ENCODE measurements at regions not wholly inside any gene's neighbourhood (a gene's known extent, or its start where the extent isn't known, plus 50 kb on each side); places are given as distances from the start of the nearest gene placed in this dataset.

DNA sequence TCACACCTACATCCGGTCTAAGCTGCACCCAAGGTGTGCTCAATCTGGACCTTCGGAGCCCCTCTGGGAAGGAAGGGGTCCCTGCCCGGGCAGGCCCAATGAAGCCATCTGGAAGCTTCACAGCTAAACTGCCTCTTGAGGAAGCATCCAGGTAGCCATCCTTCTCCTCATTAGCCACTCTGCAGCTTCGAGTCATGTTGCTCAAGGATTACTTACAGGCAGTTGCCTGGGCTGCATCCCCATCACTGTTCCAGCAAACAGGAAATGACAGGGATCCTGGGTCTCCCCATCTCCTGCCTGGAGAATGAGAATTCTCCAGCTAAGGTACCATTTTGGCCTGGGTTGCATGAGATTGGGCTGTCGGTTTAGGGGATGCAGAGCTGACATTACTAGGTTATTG is 91.7 kb downstream of the ERMARD start:
- DNase-seq (ENCODE audit: low read depth), result no peak
- in situ Hi-C loops (cut with HindIII; ENCODE audit: low sequenced_read_pairs), result loop anchor here (25.0 kb wide), 1 partner anchor 294 kb away; no protein-coding TSS in a partner anchor
- no peak overlapping the region for H3K4me3 ChIP-seq (ENCODE audit: low read depth, low read length)
- TF ChIP-seq, protein P1, sequence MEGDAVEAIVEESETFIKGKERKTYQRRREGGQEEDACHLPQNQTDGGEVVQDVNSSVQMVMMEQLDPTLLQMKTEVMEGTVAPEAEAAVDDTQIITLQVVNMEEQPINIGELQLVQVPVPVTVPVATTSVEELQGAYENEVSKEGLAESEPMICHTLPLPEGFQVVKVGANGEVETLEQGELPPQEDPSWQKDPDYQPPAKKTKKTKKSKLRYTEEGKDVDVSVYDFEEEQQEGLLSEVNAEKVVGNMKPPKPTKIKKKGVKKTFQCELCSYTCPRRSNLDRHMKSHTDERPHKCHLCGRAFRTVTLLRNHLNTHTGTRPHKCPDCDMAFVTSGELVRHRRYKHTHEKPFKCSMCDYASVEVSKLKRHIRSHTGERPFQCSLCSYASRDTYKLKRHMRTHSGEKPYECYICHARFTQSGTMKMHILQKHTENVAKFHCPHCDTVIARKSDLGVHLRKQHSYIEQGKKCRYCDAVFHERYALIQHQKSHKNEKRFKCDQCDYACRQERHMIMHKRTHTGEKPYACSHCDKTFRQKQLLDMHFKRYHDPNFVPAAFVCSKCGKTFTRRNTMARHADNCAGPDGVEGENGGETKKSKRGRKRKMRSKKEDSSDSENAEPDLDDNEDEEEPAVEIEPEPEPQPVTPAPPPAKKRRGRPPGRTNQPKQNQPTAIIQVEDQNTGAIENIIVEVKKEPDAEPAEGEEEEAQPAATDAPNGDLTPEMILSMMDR (IDR thresholded peaks at IDR 0.05; ENCODE audit: low read depth, low read length, missing control alignments), result no peak

DNA sequence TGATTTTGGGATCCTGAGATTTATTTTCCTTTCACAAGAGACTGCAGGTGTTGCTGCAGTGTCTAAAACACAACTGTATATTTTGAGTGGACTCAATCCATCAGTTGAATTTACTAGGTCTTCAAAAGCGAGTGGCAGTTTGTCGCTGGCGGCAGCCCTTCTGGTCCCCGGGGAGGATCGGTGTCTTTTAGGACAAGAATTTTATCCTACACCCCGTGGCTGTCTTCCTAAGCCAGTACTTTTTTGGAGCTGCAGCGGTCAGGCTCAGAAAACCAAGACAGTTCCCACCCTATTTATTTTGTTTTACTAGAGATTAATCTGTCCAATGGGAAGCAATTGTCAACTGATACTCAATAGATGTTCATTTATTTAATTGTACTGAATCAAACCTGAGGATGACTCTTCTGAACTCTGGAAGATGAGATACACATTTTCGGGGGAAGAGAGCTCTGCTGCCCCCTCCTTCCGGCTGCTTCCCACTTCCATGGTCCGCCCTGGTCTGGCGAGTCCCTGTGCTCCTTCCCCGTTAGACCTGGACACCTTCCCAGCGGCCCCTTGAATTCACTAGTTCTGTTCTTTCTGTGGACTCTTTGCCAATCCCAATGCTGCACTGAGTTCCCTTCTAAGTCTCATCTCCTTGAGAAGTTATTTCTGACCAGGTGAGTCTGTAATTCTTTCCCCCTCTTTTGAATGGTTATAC is 90.6 kb downstream of the ERMARD start:
- in situ Hi-C loops (cut with HindIII; ENCODE audit: low sequenced_read_pairs), result loop anchor here (25.0 kb wide), 1 partner anchor 295 kb away; no protein-coding TSS in a partner anchor
- TF ChIP-seq, protein P1 (IDR thresholded peaks at IDR 0.05; ENCODE audit: low read depth, low read length, missing control alignments), result no peak
- no peak for DNase-seq (ENCODE audit: low read depth)
- H3K4me3 ChIP-seq (ENCODE audit: low read depth, low read length), result no peak overlapping the region

DNA sequence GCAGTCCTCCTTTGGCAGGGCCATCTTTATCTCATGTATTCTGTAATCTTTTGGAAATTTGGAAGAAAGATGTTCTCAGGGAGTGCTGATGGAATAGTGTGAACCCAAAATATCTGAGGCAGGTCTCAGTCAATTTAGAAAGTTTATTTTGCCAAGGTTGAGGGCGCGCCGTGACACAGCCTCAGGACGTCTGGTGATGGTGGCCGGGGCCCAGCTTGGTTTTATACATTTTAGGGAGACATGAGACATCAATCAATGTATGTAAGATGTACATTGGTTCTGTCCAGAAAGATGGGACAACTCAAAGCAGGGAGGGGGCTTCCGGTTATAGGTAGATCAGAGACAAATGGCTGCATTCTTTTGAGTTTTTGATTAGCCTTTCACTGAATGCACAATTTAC is 89.8 kb downstream of the ERMARD start:
- DNase-seq (ENCODE audit: low read depth), result no peak
- no peak overlapping the region for H3K4me3 ChIP-seq (ENCODE audit: low read depth, low read length)
- TF ChIP-seq, protein P1 (IDR thresholded peaks at IDR 0.05; ENCODE audit: low read depth, low read length, missing control alignments), result no peak
- in situ Hi-C loops (cut with HindIII; ENCODE audit: low sequenced_read_pairs), result loop anchor here (25.0 kb wide), 1 partner anchor 296 kb away; no protein-coding TSS in a partner anchor

DNA sequence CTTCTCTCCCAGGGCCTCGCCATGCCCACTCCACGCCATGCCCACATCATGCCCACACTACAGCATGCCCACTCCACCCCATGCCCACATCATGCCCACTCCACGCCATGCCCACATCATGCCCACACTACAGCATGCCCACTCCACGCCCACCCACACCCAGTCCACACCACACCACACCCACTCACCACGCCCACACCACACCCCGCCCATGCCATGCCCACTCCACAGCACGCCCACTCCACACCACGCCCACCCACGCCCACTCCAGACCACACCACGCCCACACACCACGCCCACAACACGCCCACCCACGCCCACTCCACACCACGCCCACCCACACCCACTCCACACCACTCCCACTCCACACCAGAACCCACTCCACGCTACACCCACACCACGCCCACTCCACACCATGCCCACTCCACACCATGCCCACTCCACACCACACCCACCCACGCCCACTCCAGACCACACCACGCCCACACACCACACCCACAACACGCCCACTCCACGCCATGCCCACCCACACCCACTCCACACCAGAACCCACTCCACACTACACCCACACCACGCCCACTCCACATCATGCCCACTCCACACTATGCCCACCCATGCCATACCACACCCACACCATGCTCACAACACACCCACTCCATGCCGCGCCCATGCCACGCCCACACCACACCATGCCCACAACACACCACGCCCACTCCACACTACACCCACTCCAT is 88.6 kb downstream of the ERMARD start:
- DNase-seq (ENCODE audit: low read depth), result no peak
- TF ChIP-seq, protein P1 (IDR thresholded peaks at IDR 0.05; ENCODE audit: low read depth, low read length, missing control alignments), result no peak
- H3K4me3 ChIP-seq (ENCODE audit: low read depth, low read length), result no peak overlapping the region
- in situ Hi-C loops (cut with HindIII; ENCODE audit: low sequenced_read_pairs), result loop anchor here (10.0 to 25.0 kb wide), 3 partner anchors 55 to 665 kb away; no protein-coding TSS in a partner anchor

DNA sequence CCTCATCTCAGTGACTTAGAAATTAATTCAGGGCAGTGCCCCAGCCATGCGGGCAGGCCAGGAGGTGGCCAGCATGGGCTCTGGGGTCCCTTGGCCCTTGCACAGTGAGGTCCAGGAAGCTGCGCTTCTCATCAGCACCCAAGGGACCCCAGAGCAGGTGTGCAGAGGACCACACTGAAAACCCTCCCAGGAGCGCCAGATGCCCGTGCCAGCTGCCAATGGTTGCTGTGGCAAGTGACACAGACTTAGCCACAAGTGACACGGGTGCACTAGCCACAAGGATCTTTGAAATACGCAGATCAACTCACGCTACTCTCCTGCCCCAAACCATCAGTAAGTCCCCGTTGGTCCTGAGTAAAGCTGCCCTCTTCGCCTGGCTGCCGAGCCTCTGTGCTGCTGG is 88.1 kb downstream of the ERMARD start:
- no peak overlapping the region for H3K4me3 ChIP-seq (ENCODE audit: low read depth, low read length)
- no peak for DNase-seq (ENCODE audit: low read depth)
- in situ Hi-C loops (cut with HindIII; ENCODE audit: low sequenced_read_pairs), result loop anchor here (10.0 to 25.0 kb wide), 3 partner anchors 55 to 665 kb away; no protein-coding TSS in a partner anchor
- TF ChIP-seq, protein P1 (IDR thresholded peaks at IDR 0.05; ENCODE audit: low read depth, low read length, missing control alignments), result no peak

DNA sequence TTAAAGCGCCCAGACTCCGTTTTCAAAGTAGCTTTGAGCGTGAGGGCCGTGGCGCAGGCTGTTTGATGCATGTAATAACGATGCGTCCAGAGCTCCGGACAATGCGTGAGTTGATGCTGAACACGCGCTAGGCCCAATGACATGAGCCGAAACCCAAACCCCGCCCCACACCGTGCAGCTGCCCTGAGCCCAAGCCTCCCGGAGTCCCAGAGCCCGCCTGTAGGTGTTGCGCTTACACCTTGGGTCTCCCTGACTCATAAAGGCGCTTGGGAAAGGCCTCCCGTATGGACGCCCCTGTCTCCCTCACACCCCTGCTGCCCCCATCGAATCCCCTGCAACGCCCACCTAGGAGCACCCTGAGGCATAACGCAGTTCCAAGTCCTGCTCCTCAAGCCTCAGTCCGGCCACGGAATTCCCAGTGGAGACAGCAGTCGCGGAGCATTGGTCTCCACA is 87.6 kb downstream of the ERMARD start:
- in situ Hi-C loops (cut with HindIII; ENCODE audit: low sequenced_read_pairs), result loop anchor here (10.0 to 25.0 kb wide), 3 partner anchors 56 to 666 kb away; no protein-coding TSS in a partner anchor
- TF ChIP-seq, protein P1 (IDR thresholded peaks at IDR 0.05; ENCODE audit: low read depth, low read length, missing control alignments), result no peak
- no peak for DNase-seq (ENCODE audit: low read depth)
- no peak overlapping the region for H3K4me3 ChIP-seq (ENCODE audit: low read depth, low read length)

Data from astrocyte of the cerebellum (primary cell).